ENCODE measurements at regions not wholly inside any gene's neighbourhood (a gene's known extent, or its start where the extent isn't known, plus 50 kb on each side); places are given as distances from the start of the nearest gene placed in this dataset.

DNA sequence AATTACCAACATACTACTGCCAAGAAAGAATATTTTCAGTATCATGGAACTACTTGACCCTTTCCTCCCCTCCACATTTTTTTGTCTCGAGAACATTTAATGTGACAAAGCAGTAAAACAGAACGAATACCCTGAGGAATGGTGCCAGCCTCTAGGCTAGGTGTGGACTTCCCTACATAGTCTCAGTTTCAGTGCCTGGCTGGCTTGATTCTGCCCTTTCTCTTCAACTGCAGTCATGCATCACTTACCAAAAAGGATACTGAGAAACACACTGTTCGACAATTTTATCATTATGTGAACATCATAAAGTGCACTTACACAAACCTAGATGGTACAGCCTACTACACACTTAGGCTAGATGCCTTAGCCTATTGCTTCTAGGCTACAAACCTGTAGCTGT lies 305.3 kb upstream of the HNRNPA3 start:
- no peak for TF ChIP-seq ATF1 (CRISPR knock-in tag; IDR thresholded peaks at IDR 0.05)
- no peak for TF ChIP-seq SMAD4 (CRISPR knock-in tag; IDR thresholded peaks at IDR 0.05)
- no peak for TF ChIP-seq ATF6 (CRISPR knock-in tag; IDR thresholded peaks at IDR 0.05)
- no peak for TF ChIP-seq RELA (CRISPR knock-in tag; IDR thresholded peaks at IDR 0.05; ENCODE audit: borderline replicate concordance)
- TF ChIP-seq, protein P1, sequence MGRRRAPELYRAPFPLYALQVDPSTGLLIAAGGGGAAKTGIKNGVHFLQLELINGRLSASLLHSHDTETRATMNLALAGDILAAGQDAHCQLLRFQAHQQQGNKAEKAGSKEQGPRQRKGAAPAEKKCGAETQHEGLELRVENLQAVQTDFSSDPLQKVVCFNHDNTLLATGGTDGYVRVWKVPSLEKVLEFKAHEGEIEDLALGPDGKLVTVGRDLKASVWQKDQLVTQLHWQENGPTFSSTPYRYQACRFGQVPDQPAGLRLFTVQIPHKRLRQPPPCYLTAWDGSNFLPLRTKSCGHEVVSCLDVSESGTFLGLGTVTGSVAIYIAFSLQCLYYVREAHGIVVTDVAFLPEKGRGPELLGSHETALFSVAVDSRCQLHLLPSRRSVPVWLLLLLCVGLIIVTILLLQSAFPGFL (CRISPR knock-in tag; IDR thresholded peaks at IDR 0.05; ENCODE audit: borderline replicate concordance) = no peak
- TF ChIP-seq, protein P2, sequence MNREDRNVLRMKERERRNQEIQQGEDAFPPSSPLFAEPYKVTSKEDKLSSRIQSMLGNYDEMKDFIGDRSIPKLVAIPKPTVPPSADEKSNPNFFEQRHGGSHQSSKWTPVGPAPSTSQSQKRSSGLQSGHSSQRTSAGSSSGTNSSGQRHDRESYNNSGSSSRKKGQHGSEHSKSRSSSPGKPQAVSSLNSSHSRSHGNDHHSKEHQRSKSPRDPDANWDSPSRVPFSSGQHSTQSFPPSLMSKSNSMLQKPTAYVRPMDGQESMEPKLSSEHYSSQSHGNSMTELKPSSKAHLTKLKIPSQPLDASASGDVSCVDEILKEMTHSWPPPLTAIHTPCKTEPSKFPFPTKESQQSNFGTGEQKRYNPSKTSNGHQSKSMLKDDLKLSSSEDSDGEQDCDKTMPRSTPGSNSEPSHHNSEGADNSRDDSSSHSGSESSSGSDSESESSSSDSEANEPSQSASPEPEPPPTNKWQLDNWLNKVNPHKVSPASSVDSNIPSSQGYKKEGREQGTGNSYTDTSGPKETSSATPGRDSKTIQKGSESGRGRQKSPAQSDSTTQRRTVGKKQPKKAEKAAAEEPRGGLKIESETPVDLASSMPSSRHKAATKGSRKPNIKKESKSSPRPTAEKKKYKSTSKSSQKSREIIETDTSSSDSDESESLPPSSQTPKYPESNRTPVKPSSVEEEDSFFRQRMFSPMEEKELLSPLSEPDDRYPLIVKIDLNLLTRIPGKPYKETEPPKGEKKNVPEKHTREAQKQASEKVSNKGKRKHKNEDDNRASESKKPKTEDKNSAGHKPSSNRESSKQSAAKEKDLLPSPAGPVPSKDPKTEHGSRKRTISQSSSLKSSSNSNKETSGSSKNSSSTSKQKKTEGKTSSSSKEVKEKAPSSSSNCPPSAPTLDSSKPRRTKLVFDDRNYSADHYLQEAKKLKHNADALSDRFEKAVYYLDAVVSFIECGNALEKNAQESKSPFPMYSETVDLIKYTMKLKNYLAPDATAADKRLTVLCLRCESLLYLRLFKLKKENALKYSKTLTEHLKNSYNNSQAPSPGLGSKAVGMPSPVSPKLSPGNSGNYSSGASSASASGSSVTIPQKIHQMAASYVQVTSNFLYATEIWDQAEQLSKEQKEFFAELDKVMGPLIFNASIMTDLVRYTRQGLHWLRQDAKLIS (CRISPR knock-in tag; IDR thresholded peaks at IDR 0.05; ENCODE audit: borderline replicate concordance) = no peak
- TF ChIP-seq, protein P3, sequence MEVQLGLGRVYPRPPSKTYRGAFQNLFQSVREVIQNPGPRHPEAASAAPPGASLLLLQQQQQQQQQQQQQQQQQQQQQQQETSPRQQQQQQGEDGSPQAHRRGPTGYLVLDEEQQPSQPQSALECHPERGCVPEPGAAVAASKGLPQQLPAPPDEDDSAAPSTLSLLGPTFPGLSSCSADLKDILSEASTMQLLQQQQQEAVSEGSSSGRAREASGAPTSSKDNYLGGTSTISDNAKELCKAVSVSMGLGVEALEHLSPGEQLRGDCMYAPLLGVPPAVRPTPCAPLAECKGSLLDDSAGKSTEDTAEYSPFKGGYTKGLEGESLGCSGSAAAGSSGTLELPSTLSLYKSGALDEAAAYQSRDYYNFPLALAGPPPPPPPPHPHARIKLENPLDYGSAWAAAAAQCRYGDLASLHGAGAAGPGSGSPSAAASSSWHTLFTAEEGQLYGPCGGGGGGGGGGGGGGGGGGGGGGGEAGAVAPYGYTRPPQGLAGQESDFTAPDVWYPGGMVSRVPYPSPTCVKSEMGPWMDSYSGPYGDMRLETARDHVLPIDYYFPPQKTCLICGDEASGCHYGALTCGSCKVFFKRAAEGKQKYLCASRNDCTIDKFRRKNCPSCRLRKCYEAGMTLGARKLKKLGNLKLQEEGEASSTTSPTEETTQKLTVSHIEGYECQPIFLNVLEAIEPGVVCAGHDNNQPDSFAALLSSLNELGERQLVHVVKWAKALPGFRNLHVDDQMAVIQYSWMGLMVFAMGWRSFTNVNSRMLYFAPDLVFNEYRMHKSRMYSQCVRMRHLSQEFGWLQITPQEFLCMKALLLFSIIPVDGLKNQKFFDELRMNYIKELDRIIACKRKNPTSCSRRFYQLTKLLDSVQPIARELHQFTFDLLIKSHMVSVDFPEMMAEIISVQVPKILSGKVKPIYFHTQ (CRISPR knock-in tag; IDR thresholded peaks at IDR 0.05) = no peak
- no peak for TF ChIP-seq ZNF281 (CRISPR knock-in tag; IDR thresholded peaks at IDR 0.05)
- TF ChIP-seq, protein P4, sequence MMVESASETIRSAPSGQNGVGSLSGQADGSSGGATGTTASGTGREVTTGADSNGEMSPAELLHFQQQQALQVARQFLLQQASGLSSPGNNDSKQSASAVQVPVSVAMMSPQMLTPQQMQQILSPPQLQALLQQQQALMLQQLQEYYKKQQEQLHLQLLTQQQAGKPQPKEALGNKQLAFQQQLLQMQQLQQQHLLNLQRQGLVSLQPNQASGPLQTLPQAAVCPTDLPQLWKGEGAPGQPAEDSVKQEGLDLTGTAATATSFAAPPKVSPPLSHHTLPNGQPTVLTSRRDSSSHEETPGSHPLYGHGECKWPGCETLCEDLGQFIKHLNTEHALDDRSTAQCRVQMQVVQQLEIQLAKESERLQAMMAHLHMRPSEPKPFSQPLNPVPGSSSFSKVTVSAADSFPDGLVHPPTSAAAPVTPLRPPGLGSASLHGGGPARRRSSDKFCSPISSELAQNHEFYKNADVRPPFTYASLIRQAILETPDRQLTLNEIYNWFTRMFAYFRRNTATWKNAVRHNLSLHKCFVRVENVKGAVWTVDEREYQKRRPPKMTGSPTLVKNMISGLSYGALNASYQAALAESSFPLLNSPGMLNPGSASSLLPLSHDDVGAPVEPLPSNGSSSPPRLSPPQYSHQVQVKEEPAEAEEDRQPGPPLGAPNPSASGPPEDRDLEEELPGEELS (CRISPR knock-in tag; IDR thresholded peaks at IDR 0.05) = no peak
- TF ChIP-seq, protein P5, sequence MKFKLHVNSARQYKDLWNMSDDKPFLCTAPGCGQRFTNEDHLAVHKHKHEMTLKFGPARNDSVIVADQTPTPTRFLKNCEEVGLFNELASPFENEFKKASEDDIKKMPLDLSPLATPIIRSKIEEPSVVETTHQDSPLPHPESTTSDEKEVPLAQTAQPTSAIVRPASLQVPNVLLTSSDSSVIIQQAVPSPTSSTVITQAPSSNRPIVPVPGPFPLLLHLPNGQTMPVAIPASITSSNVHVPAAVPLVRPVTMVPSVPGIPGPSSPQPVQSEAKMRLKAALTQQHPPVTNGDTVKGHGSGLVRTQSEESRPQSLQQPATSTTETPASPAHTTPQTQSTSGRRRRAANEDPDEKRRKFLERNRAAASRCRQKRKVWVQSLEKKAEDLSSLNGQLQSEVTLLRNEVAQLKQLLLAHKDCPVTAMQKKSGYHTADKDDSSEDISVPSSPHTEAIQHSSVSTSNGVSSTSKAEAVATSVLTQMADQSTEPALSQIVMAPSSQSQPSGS (CRISPR knock-in tag; IDR thresholded peaks at IDR 0.05; ENCODE audit: borderline replicate concordance, low read depth) = no peak
- TF ChIP-seq NR2C2 (CRISPR knock-in tag; IDR thresholded peaks at IDR 0.05) = no peak
- TF ChIP-seq ZBTB21 (CRISPR knock-in tag; IDR thresholded peaks at IDR 0.05; ENCODE audit: borderline replicate concordance) = no peak
- no peak for TF ChIP-seq MYBL2 (CRISPR knock-in tag; IDR thresholded peaks at IDR 0.05)
- TF ChIP-seq PRRX2 (CRISPR knock-in tag; IDR thresholded peaks at IDR 0.05) = no peak
- no peak for TF ChIP-seq CREB1 (CRISPR knock-in tag; IDR thresholded peaks at IDR 0.05)
- no peak for TF ChIP-seq OVOL2 (CRISPR knock-in tag; IDR thresholded peaks at IDR 0.05; ENCODE audit: borderline replicate concordance)
- no peak for TF ChIP-seq USF2 (CRISPR knock-in tag; IDR thresholded peaks at IDR 0.05)
- TF ChIP-seq ZNF423 (CRISPR knock-in tag; IDR thresholded peaks at IDR 0.05) = no peak
- TF ChIP-seq EMX1 (CRISPR knock-in tag; IDR thresholded peaks at IDR 0.05) = no peak
- H3K4me1 Mint-ChIP-seq = no peaks in the 10 kb centered on the region
- ChIA-PET CTCF (no interaction called here), POLR2A (no interaction called here)
- H3K27ac Mint-ChIP-seq = no peak overlapping the region
- ATAC-seq (no peak), DNase-seq (ENCODE audit: low spot score) (no peak)
- H3K27me3 Mint-ChIP-seq (ENCODE audit: low read depth) = no peaks in the 10 kb centered on the region; the same call in 1 of the 2 replicates
- H3K36me3 Mint-ChIP-seq = no peaks in the 10 kb centered on the region
- H3K9me3 Mint-ChIP-seq = peaks cover 10% of the 10 kb centered on the region
- no peak overlapping the region for H3K4me3 Mint-ChIP-seq

Measured in WTC11 (cell line).